GM23338 (cell line): ENCODE measurements at regions not wholly inside any gene's neighbourhood (a gene's known extent, or its start where the extent isn't known, plus 50 kb on each side); places are given as distances from the start of the nearest gene placed in this dataset.

ENCODE experiments used
- ATAC-seq: fragments of 200-7000 bp; cut with Tn5 transposase; 3 replicates; pipeline ENCODE4 v1.9.1; 2020
- DNase-seq: peaks from one replicate; pipeline ENCODE4 v3.0.0-alpha.2; 2015; ENCODE audit warnings: low spot score
- H2AFZ ChIP-seq: fragments of 200-600 bp; sonication (generic); 2 replicates; pipeline ENCODE4 v1.8.0; 2016; ENCODE audit warnings: antibody characterized with exemption, mild to moderate bottlenecking, moderate library complexity
- H3F3A ChIP-seq: fragments of 200-600 bp; sonication (generic); replicated peaks from 2 replicates; pipeline ENCODE4 v1.8.0; 2017; ENCODE audit warnings: antibody characterized with exemption, mixed run types, low read depth
- H3K27ac ChIP-seq: fragments of 200-600 bp; sonication (generic); 2 replicates; pipeline ENCODE4 v1.6.1; 2016; ENCODE audit warnings: low read depth
- H3K27me3 ChIP-seq: fragments of 200-600 bp; sonication (generic); 2 replicates; pipeline ENCODE4 v1.8.0; 2016; ENCODE audit warnings: mild to moderate bottlenecking, mixed run types, moderate library complexity; ENCODE audit not compliant: insufficient read depth
- H3K36me3 ChIP-seq: fragments of 200-600 bp; sonication (generic); 2 replicates; pipeline ENCODE4 v1.8.0; 2016; ENCODE audit warnings: mild to moderate bottlenecking; ENCODE audit not compliant: insufficient read depth
- H3K4me1 ChIP-seq: fragments of 200-600 bp; sonication (generic); 2 replicates; pipeline ENCODE4 v1.8.0; 2016; ENCODE audit warnings: mild to moderate bottlenecking, moderate library complexity; ENCODE audit not compliant: insufficient read depth
- H3K4me2 ChIP-seq: fragments of 200-600 bp; sonication (generic); 2 replicates; pipeline ENCODE4 v1.7.1; 2017; ENCODE audit warnings: mixed run types
- H3K4me3 ChIP-seq: fragments of 200-600 bp; sonication (generic); 2 replicates; pipeline ENCODE4 v1.6.1; 2016; ENCODE audit warnings: mixed run types
- H3K79me2 ChIP-seq: fragments of 200-600 bp; sonication (generic); replicated peaks from 2 replicates; pipeline ENCODE4 v1.8.0; 2017; ENCODE audit warnings: mild to moderate bottlenecking; ENCODE audit not compliant: insufficient read depth
- H3K9me2 ChIP-seq: fragments of 200-600 bp; sonication (generic); 2 replicates; pipeline ENCODE4 v1.8.0; 2017; ENCODE audit not compliant: insufficient read depth
- H4K20me1 ChIP-seq: fragments of 200-600 bp; sonication (generic); replicated peaks from 2 replicates; pipeline ENCODE4 v1.8.0; 2017; ENCODE audit warnings: mild to moderate bottlenecking; ENCODE audit not compliant: insufficient read depth
- H3K27ac Mint-ChIP-seq: 2 replicates; pipeline ENCODE4 v1.8.0; 2020; ENCODE audit warnings: inconsistent platforms, mild to moderate bottlenecking, moderate library complexity, mixed read lengths
- H3K27me3 Mint-ChIP-seq: 3 replicates; pipeline ENCODE4 v1.8.0; 2022; ENCODE audit warnings: low read depth, mild to moderate bottlenecking, moderate library complexity, mixed read lengths, inconsistent platforms; ENCODE audit not compliant: insufficient read depth, poor library complexity
- H3K36me3 Mint-ChIP-seq: 3 replicates; pipeline ENCODE4 v1.8.0; 2021; ENCODE audit warnings: low read depth, mild to moderate bottlenecking, inconsistent platforms, moderate library complexity, mixed read lengths
- H3K4me1 Mint-ChIP-seq: 3 replicates; pipeline ENCODE4 v1.8.0; 2020; ENCODE audit warnings: mild to moderate bottlenecking, inconsistent platforms, mixed read lengths
- H3K4me3 Mint-ChIP-seq: 3 replicates; pipeline ENCODE4 v1.8.0; 2021; ENCODE audit warnings: moderate library complexity, mild to moderate bottlenecking, inconsistent platforms, mixed read lengths
- H3K9me3 Mint-ChIP-seq: 3 replicates; pipeline ENCODE4 v1.8.0; 2020; ENCODE audit warnings: moderate library complexity, mild to moderate bottlenecking, inconsistent platforms, mixed read lengths
- CREB1 ChIP-seq: fragments of 250-450 bp; sonication (Bioruptor Pico); IDR thresholded peaks from 2 replicates; pipeline ENCODE4 v1.5.0; 2020; ENCODE audit warnings: low read depth, mild to moderate bottlenecking, moderate library complexity
- CTCF ChIP-seq, 2 experiments: fragments of 200-600 bp in 1 of 2; sonication (generic) in 1 of 2; conservative IDR thresholded peaks; 2 replicates each; pipeline versions ENCODE4 v1.5.1 to v1.6.1; 2016 to 2017; ENCODE audit warnings: antibody characterized with exemption in 2 of 2, low read depth in 2 of 2, mild to moderate bottlenecking in 2 of 2, moderate library complexity in 1 of 2
- ETS1 ChIP-seq: IDR thresholded peaks from 2 replicates; pipeline ENCODE4 v1.6.1; 2016; ENCODE audit warnings: antibody characterized with exemption
- EZH2 ChIP-seq: fragments of 200-600 bp; sonication (generic); IDR thresholded peaks from one replicate; pipeline ENCODE4 v1.8.0; 2017; ENCODE audit warnings: antibody characterized with exemption, mild to moderate bottlenecking, low read depth; ENCODE audit not compliant: unreplicated experiment
- POLR2AphosphoS5 ChIP-seq: IDR thresholded peaks from 2 replicates; pipeline ENCODE4 v1.6.1; 2016; ENCODE audit warnings: antibody characterized with exemption, low read depth
- STAT1 ChIP-seq: IDR thresholded peaks from one replicate; pipeline ENCODE4 v1.6.1; 2016; ENCODE audit warnings: antibody characterized with exemption; ENCODE audit not compliant: unreplicated experiment
- ZNF331 ChIP-seq: fragments of 250-450 bp; sonication (Bioruptor Pico); IDR thresholded peaks from 2 replicates; pipeline ENCODE4 v1.5.0; 2020; ENCODE audit warnings: low read depth, mild to moderate bottlenecking, moderate library complexity
- ZNF462 ChIP-seq: fragments of 250-450 bp; sonication (Bioruptor Pico); IDR thresholded peaks from 2 replicates; pipeline ENCODE4 v1.5.0; 2020; ENCODE audit warnings: mild to moderate bottlenecking, moderate library complexity

- no peaks in the 10 kb centered on the region for H3K4me1 Mint-ChIP-seq
- ATAC-seq: no peak
- H4K20me1 ChIP-seq: no peaks in the 10 kb centered on the region
- H3K36me3 Mint-ChIP-seq: no peaks in the 10 kb centered on the region
- H3F3A ChIP-seq: no peaks in the 10 kb centered on the region
- no peaks in the 10 kb centered on the region for H3K27me3 ChIP-seq
- H3K27ac Mint-ChIP-seq: no peak overlapping the region
- H2AFZ ChIP-seq: no peak overlapping the region
- H3K4me3 Mint-ChIP-seq: no peak overlapping the region
- no peaks in the 10 kb centered on the region for H3K36me3 ChIP-seq
- H3K27me3 Mint-ChIP-seq: peaks cover 6% of the 10 kb centered on the region
- no peak for DNase-seq
- no peak overlapping the region for H3K4me2 ChIP-seq
- H3K4me1 ChIP-seq: no peaks in the 10 kb centered on the region
- no peaks in the 10 kb centered on the region for H3K79me2 ChIP-seq
- H3K27ac ChIP-seq: no peak overlapping the region
- TF ChIP-seq CTCF (conservative IDR thresholded peaks at IDR 0.05; ENCODE audit: low read depth in 2 of 2): no peak
- no peak for TF ChIP-seq ETS1
- no peak for TF ChIP-seq STAT1
- TF ChIP-seq ZNF331 (CRISPR knock-in tag): no peak
- TF ChIP-seq EZH2: no peak
- no peak for TF ChIP-seq POLR2AphosphoS5
- no peak for TF ChIP-seq CREB1 (CRISPR knock-in tag)
- peaks cover 3% of the 10 kb centered on the region; the same call in 1 of the 2 replicates for H3K9me2 ChIP-seq
- H3K4me3 ChIP-seq: no peak overlapping the region
- H3K9me3 Mint-ChIP-seq: no peaks in the 10 kb centered on the region
Observed at GRCh38 chr3:187831125-187832051, 86.1 kb upstream of the BCL6 start.

GRCh38 chr3:187832202-187832601 is 86.9 kb upstream of the BCL6 start:
- Histone ChIP-seq H3K79me2 (no peaks in the 10 kb centered on the region), H2AFZ (no peak overlapping the region), H4K20me1 (no peaks in the 10 kb centered on the region), H3K4me2 (no peak overlapping the region), H3K27me3 (no peaks in the 10 kb centered on the region), H3K36me3 (no peaks in the 10 kb centered on the region), H3K4me3 (no peak overlapping the region), H3F3A (no peaks in the 10 kb centered on the region), H3K9me2 (no peaks in the 10 kb centered on the region), H3K4me1 (no peaks in the 10 kb centered on the region), H3K27ac (no peak overlapping the region)
- Mint-ChIP-seq H3K36me3 (no peaks in the 10 kb centered on the region), H3K27me3 (peaks cover 4% of the 10 kb centered on the region), H3K27ac (no peak overlapping the region), H3K4me1 (no peaks in the 10 kb centered on the region), H3K4me3 (no peak overlapping the region), H3K9me3 (no peaks in the 10 kb centered on the region)
- DNase-seq (peak; percentile 8), ATAC-seq (no peak)
- TF ChIP-seq ZNF462 (CRISPR knock-in tag): no peak
- peak; percentile 33 to 34; a peak in 2 of 4 replicates for TF ChIP-seq CTCF (conservative IDR thresholded peaks at IDR 0.05; ENCODE audit: low read depth in 2 of 2)
